Activated CD8-positive, alpha-beta memory T cell treated with anti-CD3 and anti-CD28 coated beads, Interleukin-2, amount 50 U/mL, for 24 hours (primary cell): ENCODE measurements at regions not wholly inside any gene's neighbourhood (a gene's known extent, or its start where the extent isn't known, plus 50 kb on each side); places are given as distances from the start of the nearest gene placed in this dataset.

Source experiments
- DNase-seq: peaks from one replicate; pipeline ENCODE4 v3.0.0-alpha.2; 2020; ENCODE audit errors: extremely low read depth

- no peak for DNase-seq
These were observed 64.8 kb upstream of the KSR1 start for GRCh38 chr17:27391427-27391826.

DNA sequence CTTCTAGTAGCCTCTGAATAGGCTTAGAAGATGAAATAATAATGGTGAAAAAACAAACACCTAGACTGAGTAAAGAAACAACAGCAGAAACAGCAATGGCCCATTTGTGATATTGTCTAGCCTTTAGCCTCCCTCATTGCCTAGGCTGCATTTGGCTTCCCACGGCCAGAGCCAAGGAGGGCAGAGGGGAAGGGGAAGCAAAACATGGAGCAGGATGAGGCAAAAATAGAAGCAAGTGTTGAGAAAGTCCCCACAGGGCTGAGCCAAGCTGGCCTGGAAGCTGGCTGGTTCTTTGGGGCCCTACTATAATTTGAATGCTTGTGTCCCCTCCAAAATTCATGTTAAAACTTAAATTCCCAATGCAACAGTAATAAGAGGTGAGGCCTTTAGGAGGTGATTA lies 60.2 kb upstream of the KSR1 start:
- DNase-seq = no peak

GRCh38 chr17:27396941-27397340 lies 59.3 kb upstream of the KSR1 start:
- DNase-seq = no peak

- DNase-seq = no peak
These were observed 57.6 kb upstream of the KSR1 start for GRCh38 chr17:27398691-27399090.

DNA sequence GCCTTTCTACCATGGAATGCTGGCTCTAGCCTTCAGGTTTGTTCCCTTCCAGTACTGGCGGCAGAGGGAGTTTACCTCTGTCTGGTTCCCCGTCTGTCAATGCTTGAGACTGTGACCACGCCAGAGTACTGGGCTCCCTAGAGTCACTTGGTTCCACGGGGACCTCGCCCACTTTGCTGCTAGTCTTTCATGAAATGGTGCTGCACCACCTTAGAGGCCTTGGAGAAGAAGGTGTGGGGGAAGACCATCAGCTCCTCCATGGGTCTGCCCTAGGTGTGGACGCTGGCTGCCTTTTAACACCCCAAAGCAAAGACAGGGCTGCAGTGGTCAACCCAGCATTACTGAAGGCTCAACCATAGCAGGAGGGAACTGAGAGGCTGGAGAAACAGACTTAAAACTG lies 55.3 kb upstream of the KSR1 start:
- no peak for DNase-seq

DNA sequence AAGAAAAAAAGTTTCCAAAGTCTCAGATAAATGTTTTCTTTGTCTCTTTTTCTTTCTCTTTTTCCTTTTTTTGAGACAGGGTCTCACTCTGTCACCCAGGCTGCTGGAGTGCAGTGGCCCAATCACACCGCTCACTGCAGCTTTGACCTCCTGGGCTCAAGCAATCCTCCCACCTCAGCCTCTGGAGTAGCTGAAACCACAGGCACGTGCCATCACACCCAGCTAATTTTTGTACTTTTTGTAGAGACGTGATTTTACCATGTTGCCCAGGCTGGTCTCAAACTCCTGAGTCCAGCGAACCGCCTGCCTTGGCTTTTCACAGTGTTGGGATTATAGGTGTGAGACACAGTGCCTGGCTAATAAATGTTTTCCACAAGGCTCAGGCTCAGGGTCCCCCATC lies 53.3 kb upstream of the KSR1 start:
- DNase-seq = no peak

DNA sequence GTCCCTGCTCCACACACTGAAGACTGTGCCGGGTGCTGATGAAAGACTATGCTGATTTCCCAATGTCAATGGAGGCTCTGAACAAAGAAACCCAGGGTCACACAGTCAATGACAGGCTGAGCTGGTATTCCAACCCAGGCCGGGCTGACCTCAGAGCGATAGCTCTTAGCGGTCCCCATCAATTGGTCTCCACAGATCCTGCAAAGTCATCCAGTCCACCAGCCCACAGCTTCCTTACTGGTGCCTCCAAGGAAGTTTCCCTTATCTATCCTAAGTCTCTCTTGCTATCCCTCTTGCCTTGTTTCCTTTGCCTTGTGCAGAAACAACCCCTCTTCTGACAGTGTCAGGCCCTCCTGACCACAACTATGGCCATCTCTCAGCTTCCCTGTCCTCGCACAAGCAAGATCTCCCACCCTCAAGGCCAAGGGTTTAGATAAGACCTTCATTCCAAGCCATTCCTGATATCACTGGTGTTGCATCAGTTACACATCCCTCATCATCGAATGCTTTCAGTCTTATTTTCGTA lies 52.7 kb upstream of the KSR1 start:
- no peak for DNase-seq

DNA sequence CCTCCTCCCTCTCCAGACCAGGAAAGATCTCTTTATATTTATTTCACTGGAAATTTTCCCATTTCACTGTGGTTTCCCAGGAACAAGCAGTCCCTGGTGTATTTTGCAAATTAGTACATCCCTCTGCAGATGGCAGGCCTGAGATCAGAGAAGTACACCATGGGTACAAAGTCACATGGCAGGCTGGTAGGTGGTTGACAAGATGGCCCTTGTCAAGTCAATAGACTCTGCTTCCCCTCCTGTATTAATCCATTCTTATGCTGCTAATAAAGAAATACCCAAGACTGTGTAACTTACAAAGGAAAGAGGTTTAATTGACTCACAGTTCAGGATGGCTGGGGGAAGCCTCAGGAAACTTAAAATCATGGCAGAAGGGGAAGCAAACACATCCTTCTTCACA lies 51.6 kb upstream of the KSR1 start:
- no peak for DNase-seq
